ENCODE measurements at regions not wholly inside any gene's neighbourhood (a gene's known extent, or its start where the extent isn't known, plus 50 kb on each side); places are given as distances from the start of the nearest gene placed in this dataset.
A peak's percentile ranks its signal among the peaks of the same experiment; 100 is the strongest.

DNA sequence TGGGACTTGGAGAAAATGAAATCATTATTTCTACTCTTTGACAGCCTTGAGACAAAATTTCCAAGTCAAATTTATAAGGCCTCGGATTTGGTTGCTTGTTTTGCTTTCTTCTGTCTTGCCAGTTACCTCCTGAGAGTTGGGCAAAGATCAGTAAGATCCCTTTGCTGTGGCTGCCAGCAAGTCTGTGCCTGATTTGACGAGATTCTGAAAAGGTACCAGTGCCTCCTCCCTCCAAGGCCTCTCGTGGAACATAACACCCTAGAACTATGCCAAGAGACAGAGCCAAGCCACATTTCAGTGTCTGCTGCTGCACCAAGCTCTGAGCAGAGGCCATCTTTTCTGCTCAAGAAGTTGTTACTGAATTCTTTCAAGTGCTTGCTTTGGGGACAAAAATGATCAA is 61.0 kb downstream of the GTPBP8 start:
- no peak for DNase-seq

GRCh38 chr3:113053169-113053568 is 62.4 kb downstream of the GTPBP8 start:
- DNase-seq = no peak

GRCh38 chr3:113054552-113054951 is 63.8 kb downstream of the GTPBP8 start:
- peak; percentile 15 for DNase-seq

GRCh38 chr3:113055201-113055600 is 64.4 kb downstream of the GTPBP8 start:
- no peak for DNase-seq

GRCh38 chr3:113055961-113056360 is 65.2 kb downstream of the GTPBP8 start:
- no peak for DNase-seq

GRCh38 chr3:113057117-113057516 is 66.3 kb downstream of the GTPBP8 start:
- DNase-seq = no peak

- DNase-seq = no peak
Measured at GRCh38 chr3:113058188-113058587, 67.4 kb downstream of the GTPBP8 start.

DNA sequence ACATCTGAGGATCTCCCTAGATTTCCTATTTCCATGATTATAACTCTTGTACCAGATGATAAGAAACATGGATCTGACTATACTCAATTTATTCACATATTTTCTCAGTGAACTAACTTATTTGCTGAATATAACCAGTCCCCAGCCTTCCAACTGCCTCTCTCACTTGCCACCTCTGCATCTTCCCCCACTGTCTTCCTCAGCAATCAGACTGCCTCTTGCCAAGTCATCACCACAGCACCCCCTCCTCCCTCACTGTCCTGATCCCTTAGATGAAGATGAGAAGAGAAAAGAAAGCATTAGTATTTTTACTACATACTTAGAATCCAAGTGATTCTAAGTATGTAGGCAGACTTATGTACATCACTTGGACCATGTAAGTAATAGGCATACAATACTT is 71.9 kb downstream of the GTPBP8 start:
- no peak for DNase-seq

GRCh38 chr3:113063126-113063894 is 72.5 kb downstream of the GTPBP8 start:
- no peak for DNase-seq

- DNase-seq = no peak
Measured at GRCh38 chr3:113064183-113064582, 73.4 kb downstream of the GTPBP8 start.

GRCh38 chr3:113065336-113065735 is 74.6 kb downstream of the GTPBP8 start:
- no peak for DNase-seq

DNA sequence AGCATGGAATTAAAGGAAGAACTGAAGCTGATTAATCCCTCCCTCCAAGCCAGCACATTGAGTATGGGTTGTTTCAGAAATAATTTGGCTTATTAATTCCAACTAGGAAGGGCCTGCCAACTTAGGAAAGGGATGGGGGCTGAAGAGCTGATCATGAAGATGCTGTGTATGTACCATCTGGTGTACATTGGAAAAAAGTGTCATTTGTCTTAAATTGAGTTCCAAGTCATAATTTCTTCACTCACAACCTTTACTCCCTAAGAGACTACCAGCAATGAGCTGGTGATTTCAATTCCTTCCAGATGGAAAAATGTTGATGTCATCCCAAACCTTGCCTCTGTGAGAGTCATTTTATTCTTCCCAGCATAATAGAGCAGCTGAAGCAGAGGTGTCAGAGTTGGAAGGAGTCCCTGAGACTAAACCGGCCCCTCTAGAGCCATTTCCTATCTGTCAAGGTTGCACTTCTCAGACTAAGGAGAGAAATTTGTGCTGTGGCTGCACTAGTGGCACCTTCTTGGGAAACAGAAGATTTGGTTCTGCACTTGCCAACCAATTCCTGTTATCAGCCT is 79.4 kb downstream of the GTPBP8 start:
- DNase-seq = no peak

DNA sequence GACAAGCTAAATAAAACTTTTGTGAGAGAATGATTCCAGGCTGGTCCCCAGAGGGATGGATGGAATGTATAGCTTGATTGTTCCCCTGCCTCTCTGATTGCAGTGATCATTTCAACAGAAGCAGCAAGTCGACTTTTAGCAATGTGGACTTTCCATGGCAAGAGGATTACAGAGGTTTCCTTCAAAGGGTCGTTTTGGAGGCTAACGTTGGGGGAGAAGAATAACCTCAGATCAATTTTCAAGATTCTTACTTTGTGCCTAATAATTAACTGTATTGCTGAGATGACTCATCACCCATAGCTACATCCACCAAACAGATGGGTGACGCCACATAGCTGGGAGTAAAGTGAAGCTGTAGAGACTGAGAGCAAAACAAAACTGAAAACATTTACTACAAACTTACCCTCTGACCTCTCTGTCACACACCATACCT is 79.9 kb downstream of the GTPBP8 start:
- DNase-seq = peak; percentile 24

DNA sequence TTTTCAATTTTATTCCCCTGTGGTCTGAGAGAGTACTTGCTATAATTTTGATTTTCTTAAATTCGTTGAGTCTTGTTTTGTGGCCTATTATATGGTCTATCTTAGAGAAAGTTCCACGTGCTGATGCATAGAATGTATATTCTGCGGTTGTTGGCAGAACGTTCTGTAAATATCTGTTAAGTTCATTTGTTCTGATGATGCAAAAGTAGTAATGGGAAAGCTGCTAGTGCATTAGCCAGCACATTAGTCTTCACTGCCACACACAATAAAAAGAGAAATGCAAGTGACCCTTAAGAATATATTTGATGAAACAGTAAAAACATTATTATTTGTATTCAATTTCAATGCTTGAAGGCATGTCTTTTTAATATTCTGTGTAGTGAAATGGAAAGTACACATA is 84.8 kb downstream of the GTPBP8 start:
- DNase-seq = no peak

- DNase-seq = no peak
Measured at GRCh38 chr3:113079218-113079961, 88.6 kb downstream of the GTPBP8 start.

- peak; percentile 85 for DNase-seq
Measured at GRCh38 chr3:113084777-113085176, 94.0 kb downstream of the GTPBP8 start.

DNA sequence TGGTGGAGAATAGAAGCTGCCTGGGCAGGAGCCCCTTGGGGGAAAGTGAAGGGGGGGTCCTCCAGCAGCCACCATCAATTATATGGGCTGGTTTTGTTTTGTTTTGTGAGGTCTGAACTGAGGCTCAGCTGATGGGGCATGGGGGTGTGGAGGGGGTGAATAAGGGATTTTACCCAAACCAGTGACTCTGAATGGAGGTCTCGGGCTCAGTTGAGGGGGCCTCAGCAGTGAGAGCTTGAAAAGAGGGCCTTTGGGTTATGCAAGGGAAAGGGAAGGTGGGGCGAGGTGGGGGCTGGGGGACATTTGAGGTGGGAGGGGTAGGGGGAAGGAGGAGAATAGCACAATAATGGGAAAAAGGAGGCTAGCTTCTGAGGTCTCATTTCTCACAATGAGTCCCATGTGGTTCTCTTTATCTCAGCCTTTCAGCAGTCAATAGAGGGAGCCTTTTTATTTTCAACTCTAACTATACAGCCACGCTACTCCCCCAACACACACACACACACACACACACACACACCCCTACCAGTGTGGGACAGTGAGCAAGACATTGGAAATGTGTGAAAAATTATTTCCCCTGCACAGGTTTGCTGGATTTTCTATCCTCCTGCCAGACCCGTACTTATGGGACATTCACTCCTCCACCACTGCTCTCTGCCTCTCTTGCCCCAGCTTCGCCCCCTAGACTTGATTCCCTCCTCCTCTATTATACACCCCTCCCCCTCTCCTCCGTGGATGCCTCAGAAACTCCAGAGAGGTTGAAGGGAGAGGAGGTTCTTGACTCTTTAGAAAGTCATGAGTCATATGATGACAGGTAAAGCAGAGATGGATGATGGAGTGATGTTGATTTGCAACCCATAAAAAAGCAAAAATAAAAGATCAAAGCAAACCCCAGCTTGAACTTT is 96.0 kb downstream of the GTPBP8 start:
- no peak for DNase-seq

DNA sequence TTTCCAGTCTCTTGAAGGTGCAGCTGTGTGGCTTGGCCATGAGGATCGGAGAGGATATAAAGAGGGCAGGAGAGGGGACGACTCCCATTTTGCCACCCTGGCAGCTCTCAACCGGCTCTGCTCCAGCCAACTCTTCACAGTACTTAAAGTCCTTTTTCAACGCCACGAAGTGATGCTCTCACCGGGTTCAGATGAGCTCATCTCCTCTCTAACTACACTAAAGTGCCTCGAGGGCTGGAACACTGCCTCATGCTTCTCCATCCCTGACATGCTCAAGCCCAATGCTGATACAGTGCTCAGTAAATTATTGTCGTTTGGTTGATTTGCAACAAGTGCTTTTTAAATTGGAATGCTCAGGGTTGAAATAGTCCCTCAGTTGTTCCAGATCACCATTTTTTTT is 97.8 kb downstream of the GTPBP8 start:
- DNase-seq = no peak

DNA sequence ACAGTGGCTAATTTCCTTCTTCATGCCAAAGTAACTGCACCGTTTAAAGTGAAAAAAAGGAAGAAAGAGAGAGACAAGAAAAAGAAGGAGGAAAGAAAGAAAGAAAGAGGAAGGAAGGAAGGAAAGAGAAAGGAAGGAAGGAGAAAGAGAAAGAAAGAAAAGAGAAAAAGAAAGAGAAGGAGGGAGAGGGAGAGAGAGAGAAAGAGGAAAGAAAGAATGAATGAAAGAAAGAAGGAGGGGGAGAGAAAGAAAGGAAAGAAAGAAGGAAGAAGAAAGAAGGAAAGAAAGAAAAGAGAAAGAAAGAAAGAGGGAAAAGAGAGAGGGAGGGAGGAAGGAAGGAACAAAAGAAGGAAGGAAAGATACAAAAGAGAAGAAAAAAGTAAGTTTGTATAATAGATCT is 100.6 kb downstream of the GTPBP8 start:
- DNase-seq = no peak

DNA sequence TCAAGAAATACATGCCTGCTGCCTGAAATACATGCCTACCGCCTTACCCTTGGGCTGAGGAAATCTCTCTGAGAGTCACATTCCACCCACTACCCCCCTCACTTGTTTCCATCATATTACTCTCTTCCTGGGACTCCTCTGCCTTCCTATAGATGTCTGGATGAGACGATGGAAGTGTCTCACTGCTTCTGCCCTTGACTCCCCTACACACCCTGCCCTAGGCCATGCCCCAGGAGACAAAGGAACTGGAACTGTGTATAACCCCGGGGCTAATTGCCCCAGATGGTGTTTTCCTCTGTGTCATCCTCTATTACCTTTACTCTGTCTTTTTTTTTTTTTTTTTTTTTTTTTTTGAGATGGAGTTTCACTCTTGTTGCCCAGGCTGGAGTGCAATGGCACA is 102.0 kb downstream of the GTPBP8 start:
- no peak for DNase-seq

GRCh38 chr3:113094337-113095221 is 103.8 kb downstream of the GTPBP8 start:
- no peak for DNase-seq

All from HCEC 1CT (cell line).